ENCODE measurements at regions not wholly inside any gene's neighbourhood (a gene's known extent, or its start where the extent isn't known, plus 50 kb on each side); places are given as distances from the start of the nearest gene placed in this dataset.

DNA sequence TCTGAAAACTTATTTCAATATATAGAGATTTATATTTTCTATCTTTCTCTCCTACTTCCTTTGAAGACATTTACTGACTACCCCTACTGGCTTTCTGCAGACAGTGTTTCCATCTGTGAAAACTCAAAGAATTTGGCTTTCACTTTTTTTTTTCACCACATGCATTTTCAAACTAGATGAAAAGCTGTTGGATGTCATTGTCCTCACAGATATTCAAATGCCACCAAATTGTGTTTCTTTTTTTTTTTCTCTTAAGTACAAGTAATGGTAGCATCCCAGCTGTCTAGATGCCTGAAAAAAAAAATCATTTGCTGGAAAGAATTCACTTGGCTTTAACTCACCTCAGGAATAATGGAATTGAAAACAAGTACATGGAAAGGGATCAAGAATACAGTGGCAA lies 2258.6 kb upstream of the ACO1 start:
- Histone ChIP-seq H3K9me3 (ENCODE audit: low read length) (no peaks in the 10 kb centered on the region), H3K4me2 (ENCODE audit: low read length) (no peak overlapping the region), H3K27ac (ENCODE audit: low read depth, low read length, poor library complexity, severe bottlenecking) (no peak overlapping the region), H3K36me3 (ENCODE audit: insufficient read depth, low read length) (no peaks in the 10 kb centered on the region), H3K27me3 (ENCODE audit: insufficient read depth, low read length) (no peaks in the 10 kb centered on the region), H3K4me1 (ENCODE audit: insufficient read depth, low read length, severe bottlenecking) (no peaks in the 10 kb centered on the region), H3K4me3 (ENCODE audit: low read depth, low read length, poor library complexity, severe bottlenecking) (no peak overlapping the region), H3K79me2 (ENCODE audit: insufficient read depth, low read length) (no peaks in the 10 kb centered on the region), H3K9ac (ENCODE audit: low read length) (no peak overlapping the region), H3F3A (ENCODE audit: insufficient read depth, low read length) (no peaks in the 10 kb centered on the region), H3K9me2 (ENCODE audit: low read depth, low read length) (no peaks in the 10 kb centered on the region), H2AFZ (ENCODE audit: low read length) (no peak overlapping the region), H4K20me1 (ENCODE audit: insufficient read depth, low read length) (no peaks in the 10 kb centered on the region)
- TF ChIP-seq, protein P1, sequence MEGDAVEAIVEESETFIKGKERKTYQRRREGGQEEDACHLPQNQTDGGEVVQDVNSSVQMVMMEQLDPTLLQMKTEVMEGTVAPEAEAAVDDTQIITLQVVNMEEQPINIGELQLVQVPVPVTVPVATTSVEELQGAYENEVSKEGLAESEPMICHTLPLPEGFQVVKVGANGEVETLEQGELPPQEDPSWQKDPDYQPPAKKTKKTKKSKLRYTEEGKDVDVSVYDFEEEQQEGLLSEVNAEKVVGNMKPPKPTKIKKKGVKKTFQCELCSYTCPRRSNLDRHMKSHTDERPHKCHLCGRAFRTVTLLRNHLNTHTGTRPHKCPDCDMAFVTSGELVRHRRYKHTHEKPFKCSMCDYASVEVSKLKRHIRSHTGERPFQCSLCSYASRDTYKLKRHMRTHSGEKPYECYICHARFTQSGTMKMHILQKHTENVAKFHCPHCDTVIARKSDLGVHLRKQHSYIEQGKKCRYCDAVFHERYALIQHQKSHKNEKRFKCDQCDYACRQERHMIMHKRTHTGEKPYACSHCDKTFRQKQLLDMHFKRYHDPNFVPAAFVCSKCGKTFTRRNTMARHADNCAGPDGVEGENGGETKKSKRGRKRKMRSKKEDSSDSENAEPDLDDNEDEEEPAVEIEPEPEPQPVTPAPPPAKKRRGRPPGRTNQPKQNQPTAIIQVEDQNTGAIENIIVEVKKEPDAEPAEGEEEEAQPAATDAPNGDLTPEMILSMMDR (IDR thresholded peaks at IDR 0.05; ENCODE audit: low read length): no peak
- no peak for TF ChIP-seq EZH2 (IDR thresholded peaks at IDR 0.05; ENCODE audit: borderline replicate concordance, low read length)

DNA sequence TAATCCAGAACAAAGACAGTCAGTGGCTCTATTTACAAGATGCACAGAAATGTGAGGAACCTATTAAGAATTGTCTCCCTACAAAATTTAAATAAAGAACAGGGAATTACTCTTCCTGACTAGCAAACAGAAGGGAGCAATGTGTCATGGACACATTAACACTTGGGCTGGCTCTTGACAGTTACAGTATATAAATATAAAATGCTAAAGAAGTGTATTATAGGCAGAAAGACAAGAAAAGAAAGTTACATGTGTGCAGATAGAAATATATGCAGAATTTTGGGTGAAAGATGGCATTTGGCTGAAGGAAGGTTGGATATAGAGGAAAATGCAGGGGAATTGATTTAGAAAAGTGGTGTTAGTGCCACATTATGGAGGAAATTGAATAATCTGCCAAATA lies 2257.1 kb upstream of the ACO1 start:
- no peaks in the 10 kb centered on the region for H3K9me3 ChIP-seq (ENCODE audit: low read length)
- no peaks in the 10 kb centered on the region for H3F3A ChIP-seq (ENCODE audit: insufficient read depth, low read length)
- no peaks in the 10 kb centered on the region for H3K27me3 ChIP-seq (ENCODE audit: insufficient read depth, low read length)
- H3K9ac ChIP-seq (ENCODE audit: low read length): no peak overlapping the region
- H3K4me3 ChIP-seq (ENCODE audit: low read depth, low read length, poor library complexity, severe bottlenecking): no peak overlapping the region
- H4K20me1 ChIP-seq (ENCODE audit: insufficient read depth, low read length): no peaks in the 10 kb centered on the region
- H3K27ac ChIP-seq (ENCODE audit: low read depth, low read length, poor library complexity, severe bottlenecking): no peak overlapping the region
- H3K36me3 ChIP-seq (ENCODE audit: insufficient read depth, low read length): no peaks in the 10 kb centered on the region
- TF ChIP-seq EZH2 (IDR thresholded peaks at IDR 0.05; ENCODE audit: borderline replicate concordance, low read length): no peak
- TF ChIP-seq, protein P1 (IDR thresholded peaks at IDR 0.05; ENCODE audit: low read length): no peak
- H3K9me2 ChIP-seq (ENCODE audit: low read depth, low read length): no peaks in the 10 kb centered on the region
- no peaks in the 10 kb centered on the region for H3K79me2 ChIP-seq (ENCODE audit: insufficient read depth, low read length)
- H2AFZ ChIP-seq (ENCODE audit: low read length): no peak overlapping the region
- no peaks in the 10 kb centered on the region for H3K4me1 ChIP-seq (ENCODE audit: insufficient read depth, low read length, severe bottlenecking)
- no peak overlapping the region for H3K4me2 ChIP-seq (ENCODE audit: low read length)

DNA sequence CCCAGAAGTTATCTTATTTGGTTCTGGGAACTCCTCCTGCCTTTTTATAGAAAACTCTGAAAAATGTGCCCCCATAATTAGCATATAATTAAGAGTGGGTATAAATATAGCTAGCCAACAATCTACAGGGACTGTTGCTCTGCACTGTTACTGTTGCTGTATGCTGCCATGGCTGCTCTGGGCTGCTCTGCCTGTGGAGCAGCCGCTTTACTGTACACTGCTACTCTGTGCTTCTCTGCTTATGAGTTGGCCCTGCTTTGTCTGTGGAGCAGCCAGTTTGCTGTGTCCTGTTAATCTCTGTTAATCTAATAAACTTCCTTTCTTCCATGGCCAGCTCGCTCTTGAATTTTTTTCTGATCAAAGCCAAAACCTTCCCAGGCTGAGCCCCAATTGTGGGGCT lies 2244.0 kb upstream of the ACO1 start:
- Histone ChIP-seq H3K36me3 (ENCODE audit: insufficient read depth, low read length) (no peaks in the 10 kb centered on the region), H2AFZ (ENCODE audit: low read length) (no peak overlapping the region), H3K4me1 (ENCODE audit: insufficient read depth, low read length, severe bottlenecking) (no peaks in the 10 kb centered on the region), H3K4me3 (ENCODE audit: low read depth, low read length, poor library complexity, severe bottlenecking) (no peak overlapping the region), H3K9me2 (ENCODE audit: low read depth, low read length) (no peaks in the 10 kb centered on the region), H3K9me3 (ENCODE audit: low read length) (no peaks in the 10 kb centered on the region), H3K9ac (ENCODE audit: low read length) (no peak overlapping the region), H3K27me3 (ENCODE audit: insufficient read depth, low read length) (no peaks in the 10 kb centered on the region), H3K27ac (ENCODE audit: low read depth, low read length, poor library complexity, severe bottlenecking) (no peak overlapping the region), H3K79me2 (ENCODE audit: insufficient read depth, low read length) (no peaks in the 10 kb centered on the region), H3K4me2 (ENCODE audit: low read length) (no peak overlapping the region), H3F3A (ENCODE audit: insufficient read depth, low read length) (no peaks in the 10 kb centered on the region), H4K20me1 (ENCODE audit: insufficient read depth, low read length) (no peaks in the 10 kb centered on the region)
- no peak for TF ChIP-seq EZH2 (IDR thresholded peaks at IDR 0.05; ENCODE audit: borderline replicate concordance, low read length)
- TF ChIP-seq, protein P1 (IDR thresholded peaks at IDR 0.05; ENCODE audit: low read length): no peak
